HEK293 (cell line): ENCODE measurements at regions not wholly inside any gene's neighbourhood (a gene's known extent, or its start where the extent isn't known, plus 50 kb on each side); places are given as distances from the start of the nearest gene placed in this dataset.

Experiments
- CTCF ChIP-seq: fragments of 450-650 bp; formaldehyde crosslinking; IDR thresholded peaks from 2 replicates; pipeline ENCODE4 v1.5.1; 2016; ENCODE audit warnings: missing biosample characterization, missing genetic modification characterization
- REST ChIP-seq: fragments of 450-650 bp; formaldehyde crosslinking; IDR thresholded peaks from 2 replicates; pipeline ENCODE4 v1.5.1; 2016; ENCODE audit warnings: missing biosample characterization, missing genetic modification characterization
- TSHZ1 ChIP-seq: fragments of 450-650 bp; formaldehyde crosslinking; IDR thresholded peaks from 2 replicates; pipeline ENCODE4 v1.5.1; 2016; ENCODE audit warnings: missing biosample characterization, missing genetic modification characterization, borderline replicate concordance
- ZBTB17 ChIP-seq: fragments of 450-650 bp; formaldehyde crosslinking; IDR thresholded peaks from 2 replicates; pipeline ENCODE4 v1.5.1; 2016; ENCODE audit warnings: missing biosample characterization, missing genetic modification characterization
- ZFP69B ChIP-seq: fragments of 450-650 bp; formaldehyde crosslinking; IDR thresholded peaks from 2 replicates; pipeline ENCODE4 v1.5.1; 2016; ENCODE audit warnings: missing biosample characterization, missing genetic modification characterization
- ZNF274 ChIP-seq, 2 experiments: fragments of 200-500 bp in 1 of 2; fragments of 450-650 bp in 1 of 2; sonication (Bioruptor generic) in 1 of 2; formaldehyde crosslinking in 1 of 2; IDR thresholded peaks; 2 replicates each; pipeline versions ENCODE4 v1.5.1 to v1.6.1; 2014 to 2016; ENCODE audit warnings: borderline replicate concordance in 1 of 2, inconsistent platforms in 1 of 2, low read length in 1 of 2, missing biosample characterization in 1 of 2, missing genetic modification characterization in 1 of 2
- ZNF473 ChIP-seq: fragments of 450-650 bp; formaldehyde crosslinking; IDR thresholded peaks from 2 replicates; pipeline ENCODE4 v1.5.1; 2017; ENCODE audit warnings: missing biosample characterization, missing genetic modification characterization
- ZNF596 ChIP-seq: fragments of 450-650 bp; IDR thresholded peaks from 2 replicates; pipeline ENCODE4 v1.5.0; 2018; ENCODE audit warnings: missing biosample characterization, mild to moderate bottlenecking, missing genetic modification characterization, moderate library complexity

- TF ChIP-seq TSHZ1 (tag by site-specific recombination), result no peak
- no peak for TF ChIP-seq ZNF473 (tag by site-specific recombination)
- TF ChIP-seq CTCF, result no peak
- TF ChIP-seq REST (tag by site-specific recombination), result no peak
- TF ChIP-seq ZFP69B, result no peak
- no peak for TF ChIP-seq ZNF596 (tag by site-specific recombination)
- no peak for TF ChIP-seq ZBTB17 (tag by site-specific recombination)
- TF ChIP-seq ZNF274 (IDR thresholded peaks at IDR 0.05; ENCODE audit: low read length), result no peak
- no peak for TF ChIP-seq ZNF274 (tag by site-specific recombination; IDR thresholded peaks at IDR 0.05; ENCODE audit: borderline replicate concordance)
These were observed 137.4 kb upstream of the RPL10L start for GRCh38 chr14:46788994-46789393.
